ENCODE measurements at regions not wholly inside any gene's neighbourhood (a gene's known extent, or its start where the extent isn't known, plus 50 kb on each side); places are given as distances from the start of the nearest gene placed in this dataset.

GRCh38 chr11:93906486-93906885 lies 56.1 kb upstream of the VSTM5 start (continued):
- no peak for TF ChIP-seq CTCF (conservative IDR thresholded peaks at IDR 0.05; ENCODE audit: low read depth in 2 of 2)
- TF ChIP-seq EZH2phosphoT487 (IDR thresholded peaks at IDR 0.05; ENCODE audit: unreplicated experiment): no peak
- TF ChIP-seq ZNF114 (CRISPR knock-in tag; IDR thresholded peaks at IDR 0.05): no peak

GRCh38 chr11:93907901-93908300 lies 57.5 kb upstream of the VSTM5 start:
- Mint-ChIP-seq H3K27ac (no peak overlapping the region), H3K9me3 (no peaks in the 10 kb centered on the region)
- H3K79me2 ChIP-seq (replicated peaks; ENCODE audit: insufficient read depth): no peaks in the 10 kb centered on the region
- no peak for TF ChIP-seq JUNB (IDR thresholded peaks at IDR 0.05; ENCODE audit: unreplicated experiment)
- TF ChIP-seq STAT1 (IDR thresholded peaks at IDR 0.05; ENCODE audit: unreplicated experiment): no peak
- TF ChIP-seq EZH2phosphoT487 (IDR thresholded peaks at IDR 0.05; ENCODE audit: unreplicated experiment): no peak
- no peak for TF ChIP-seq ZNF114 (CRISPR knock-in tag; IDR thresholded peaks at IDR 0.05)
- no peak for TF ChIP-seq ZNF331 (CRISPR knock-in tag; IDR thresholded peaks at IDR 0.05; ENCODE audit: low read depth)
- TF ChIP-seq EZH2 (IDR thresholded peaks at IDR 0.05; ENCODE audit: low read depth, unreplicated experiment): no peak
- TF ChIP-seq REST (IDR thresholded peaks at IDR 0.05; ENCODE audit: unreplicated experiment): no peak
- TF ChIP-seq POLR2AphosphoS5 (IDR thresholded peaks at IDR 0.05; ENCODE audit: low read depth): no peak
- TF ChIP-seq ETS1 (IDR thresholded peaks at IDR 0.05): no peak
- no peak for TF ChIP-seq NANOG (IDR thresholded peaks at IDR 0.05; ENCODE audit: borderline replicate concordance)
- TF ChIP-seq ZNF462 (CRISPR knock-in tag; IDR thresholded peaks at IDR 0.05): no peak
- TF ChIP-seq CREB1 (CRISPR knock-in tag; IDR thresholded peaks at IDR 0.05; ENCODE audit: low read depth): no peak

More at GRCh38 chr11:93907901-93908300, 57.5 kb upstream of the VSTM5 start:
- H3K36me3 Mint-ChIP-seq (ENCODE audit: low read depth): no peaks in the 10 kb centered on the region
- H3K9me2 ChIP-seq (ENCODE audit: insufficient read depth): 0 out of 2 replicates have a peak, but pooled peaks cover 7% of the 10 kb centered on the region
- H3F3A ChIP-seq (replicated peaks; ENCODE audit: low read depth): no peaks in the 10 kb centered on the region
- no peak overlapping the region for H2AFZ ChIP-seq
- ATAC-seq: no peak
- no peaks in the 10 kb centered on the region for H3K27me3 ChIP-seq (ENCODE audit: insufficient read depth)
- H3K4me1 Mint-ChIP-seq: peaks cover 6% of the 10 kb centered on the region; the same call in 1 of the 3 replicates
- no peaks in the 10 kb centered on the region for H3K4me1 ChIP-seq (ENCODE audit: insufficient read depth)
- no peak for DNase-seq (ENCODE audit: low spot score)
- H3K4me3 ChIP-seq: no peak overlapping the region
- H3K27me3 Mint-ChIP-seq (ENCODE audit: insufficient read depth, low read depth, poor library complexity): peaks cover 2% of the 10 kb centered on the region
- H3K4me2 ChIP-seq: no peak overlapping the region
- no peak overlapping the region for H3K4me3 Mint-ChIP-seq
- H4K20me1 ChIP-seq (replicated peaks; ENCODE audit: insufficient read depth): no peaks in the 10 kb centered on the region
- no peak overlapping the region for H3K27ac ChIP-seq (ENCODE audit: low read depth)
- H3K36me3 ChIP-seq (ENCODE audit: insufficient read depth): no peaks in the 10 kb centered on the region
